Myocyte (in vitro differentiated cells): ENCODE measurements at regions not wholly inside any gene's neighbourhood (a gene's known extent, or its start where the extent isn't known, plus 50 kb on each side); places are given as distances from the start of the nearest gene placed in this dataset.

Experiments used
- DNase-seq: peaks from one replicate; pipeline ENCODE4 v3.0.0-alpha.2; 2012; ENCODE audit warnings: low read depth

GRCh38 chr7:19871102-19871501 lies 97.7 kb upstream of the TMEM196 start:
- no peak for DNase-seq

DNA sequence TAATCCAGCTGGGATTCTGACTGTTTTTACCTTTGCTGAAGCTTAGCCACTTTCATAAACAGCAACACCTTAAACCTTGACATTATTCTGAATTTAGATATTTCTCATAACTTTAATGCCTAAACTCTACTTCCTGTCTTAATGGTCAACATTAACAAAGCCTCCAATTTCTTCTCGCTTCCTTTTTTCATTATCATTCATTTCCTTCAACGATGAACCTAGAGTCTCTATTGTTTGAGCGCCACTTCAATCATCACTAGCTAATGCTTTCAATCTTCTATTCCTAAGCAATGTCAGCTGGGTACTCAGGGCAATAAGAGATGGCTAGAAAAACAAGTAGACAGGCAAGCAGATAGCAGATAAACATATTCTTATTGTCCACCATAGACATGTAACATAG lies 96.6 kb upstream of the TMEM196 start:
- no peak for DNase-seq

DNA sequence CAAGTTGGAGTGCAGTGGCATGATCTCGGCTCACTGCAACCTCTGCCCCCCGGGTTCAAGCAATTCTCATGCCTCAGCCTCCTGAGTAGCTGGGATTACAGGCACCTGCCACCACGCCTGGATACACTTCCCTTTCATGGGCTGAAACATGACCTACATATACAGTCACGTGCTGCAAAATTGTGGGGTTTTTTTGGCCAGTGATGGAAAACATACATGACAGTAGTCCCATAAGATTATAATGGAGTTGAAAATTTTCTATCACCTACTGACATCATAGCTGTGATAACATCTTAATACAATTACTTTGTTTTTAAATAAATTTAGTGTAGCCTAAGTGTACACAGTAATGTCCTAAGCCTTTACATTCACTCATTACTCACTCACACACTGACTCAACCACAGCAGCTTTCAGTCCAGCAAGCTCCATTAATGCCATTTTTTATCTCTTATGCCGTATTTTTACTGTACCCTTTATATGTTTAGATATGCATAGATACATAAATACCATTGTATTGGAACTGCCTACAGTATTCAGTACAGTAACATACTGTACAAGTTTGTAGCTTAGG lies 79.9 kb upstream of the TMEM196 start:
- DNase-seq: no peak

- no peak for DNase-seq
These were observed 78.8 kb upstream of the TMEM196 start for GRCh38 chr7:19852192-19852591.

DNA sequence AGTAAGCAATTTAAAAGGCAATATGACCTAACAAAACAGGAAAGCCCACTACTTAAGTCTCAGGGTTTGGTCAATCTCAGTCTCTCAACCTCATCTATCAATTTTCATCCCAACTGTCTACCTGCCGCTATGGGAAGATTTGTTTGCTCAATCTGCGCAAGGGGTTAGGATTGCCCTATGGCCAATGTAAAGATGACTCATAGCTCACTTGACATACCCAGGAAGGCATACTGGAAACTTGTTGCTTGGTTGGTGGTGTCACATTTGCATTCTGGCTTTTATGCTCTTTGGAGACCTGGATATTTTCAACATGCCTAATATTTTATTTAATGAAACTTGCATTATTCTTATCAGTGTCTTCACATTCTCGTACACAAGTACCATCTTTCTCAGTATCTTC lies 78.1 kb upstream of the TMEM196 start:
- no peak for DNase-seq

DNA sequence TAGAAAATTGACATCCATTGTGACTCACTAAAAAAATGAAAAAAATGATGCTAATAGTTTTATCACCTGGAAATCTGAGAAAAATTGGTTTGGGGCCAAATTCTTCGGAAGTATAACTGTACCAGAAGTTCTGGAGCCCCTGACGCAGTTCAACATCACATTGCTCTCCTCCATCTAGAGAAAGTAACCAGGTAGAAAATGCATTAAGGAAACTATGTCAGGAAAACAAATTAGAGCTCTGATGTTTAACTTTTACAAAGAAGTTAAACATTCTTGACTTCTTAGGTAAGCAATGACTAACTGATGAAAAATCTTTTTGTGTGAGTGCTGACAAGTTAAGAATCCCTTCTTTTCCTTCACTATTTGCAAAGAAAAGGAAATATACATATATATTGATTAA lies 61.1 kb upstream of the TMEM196 start:
- no peak for DNase-seq

GRCh38 chr7:19830604-19831003 lies 57.2 kb upstream of the TMEM196 start:
- no peak for DNase-seq
